Loucy (cell line): ENCODE measurements at regions not wholly inside any gene's neighbourhood (a gene's known extent, or its start where the extent isn't known, plus 50 kb on each side); places are given as distances from the start of the nearest gene placed in this dataset.

ENCODE experiments used
- H2AFZ ChIP-seq: fragments of 200-600 bp; sonication (generic); 2 replicates; pipeline ENCODE4 v1.6.0; 2016; ENCODE audit warnings: antibody characterized with exemption, mild to moderate bottlenecking, low read length, moderate library complexity
- H3F3A ChIP-seq: fragments of 200-600 bp; 2 replicates; pipeline ENCODE4 v1.6.0; 2016; ENCODE audit warnings: antibody characterized with exemption, low read depth, mild to moderate bottlenecking
- H3K27me3 ChIP-seq: fragments of 200-600 bp; sonication (generic); 2 replicates; pipeline ENCODE4 v1.6.1; 2014; ENCODE audit warnings: low read length, mild to moderate bottlenecking; ENCODE audit not compliant: insufficient read depth, poor library complexity, severe bottlenecking
- H3K36me3 ChIP-seq: fragments of 200-600 bp; sonication (generic); 2 replicates; pipeline ENCODE4 v1.6.1; 2016; ENCODE audit warnings: low read length; ENCODE audit not compliant: insufficient read depth
- H3K4me1 ChIP-seq: fragments of 200-600 bp; sonication (generic); 2 replicates; pipeline ENCODE4 v1.5.1; 2014; ENCODE audit warnings: low read length, mild to moderate bottlenecking; ENCODE audit not compliant: insufficient read depth, poor library complexity, severe bottlenecking
- H3K4me2 ChIP-seq: fragments of 200-600 bp; sonication (generic); 2 replicates; pipeline ENCODE4 v1.6.0; 2014; ENCODE audit warnings: antibody characterized with exemption, low read length, low read depth, mild to moderate bottlenecking; ENCODE audit not compliant: poor library complexity, severe bottlenecking
- H3K4me3 ChIP-seq: fragments of 200-600 bp; sonication (generic); 2 replicates; pipeline ENCODE4 v1.5.1; 2014; ENCODE audit warnings: low read length, mild to moderate bottlenecking, mixed read lengths; ENCODE audit not compliant: poor library complexity, severe bottlenecking
- H3K79me2 ChIP-seq: fragments of 200-600 bp; sonication (generic); 2 replicates; pipeline ENCODE4 v1.6.1; 2014; ENCODE audit warnings: low read length; ENCODE audit not compliant: insufficient read depth
- H3K9ac ChIP-seq: fragments of 200-600 bp; sonication (generic); 2 replicates; pipeline ENCODE4 v1.6.0; 2014; ENCODE audit warnings: mild to moderate bottlenecking, low read depth, low read length, moderate library complexity; ENCODE audit not compliant: poor library complexity, severe bottlenecking
- H3K9me2 ChIP-seq: fragments of 200-600 bp; sonication (generic); replicated peaks from 2 replicates; pipeline ENCODE4 v1.6.1; 2016; ENCODE audit warnings: low read depth, low read length, mixed read lengths
- H3K9me3 ChIP-seq: fragments of 200-600 bp; sonication (generic); 2 replicates; pipeline ENCODE4 v1.6.1; 2014; ENCODE audit warnings: mild to moderate bottlenecking, antibody characterized with exemption, low read length, low read depth; ENCODE audit not compliant: insufficient read depth
- H4K20me1 ChIP-seq: fragments of 200-600 bp; sonication (generic); 2 replicates; pipeline ENCODE4 v1.6.0; 2014; ENCODE audit warnings: antibody characterized with exemption, low read length, mild to moderate bottlenecking; ENCODE audit not compliant: insufficient read depth, poor library complexity, severe bottlenecking
- EZH2phosphoT487 ChIP-seq: fragments of 200-600 bp; IDR thresholded peaks from 2 replicates; pipeline ENCODE4 v1.6.1; 2018; ENCODE audit warnings: antibody characterized with exemption, mild to moderate bottlenecking, moderate library complexity, borderline replicate concordance
- TF ChIP-seq, protein P1 (sequence below): fragments of 200-600 bp; sonication (generic); conservative IDR thresholded peaks from 2 replicates; pipeline ENCODE4 v1.5.1; 2014; ENCODE audit warnings: mild to moderate bottlenecking, antibody characterized with exemption, low read length

GRCh38 chr16:5450409-5451104 is 353.0 kb upstream of the EEF2KMT start:
- no peaks in the 10 kb centered on the region for H3K9me2 ChIP-seq
- H3K9ac ChIP-seq: no peak overlapping the region
- no peaks in the 10 kb centered on the region for H3K79me2 ChIP-seq
- no peaks in the 10 kb centered on the region for H3K9me3 ChIP-seq
- no peaks in the 10 kb centered on the region for H3K4me1 ChIP-seq
- no peak overlapping the region for H3K4me2 ChIP-seq
- no peak overlapping the region for H3K4me3 ChIP-seq
- H3K27me3 ChIP-seq: no peaks in the 10 kb centered on the region
- no peaks in the 10 kb centered on the region for H4K20me1 ChIP-seq
- H3K36me3 ChIP-seq: no peaks in the 10 kb centered on the region
- H3F3A ChIP-seq: no peaks in the 10 kb centered on the region
- TF ChIP-seq EZH2phosphoT487: no peak
- TF ChIP-seq, protein P1, sequence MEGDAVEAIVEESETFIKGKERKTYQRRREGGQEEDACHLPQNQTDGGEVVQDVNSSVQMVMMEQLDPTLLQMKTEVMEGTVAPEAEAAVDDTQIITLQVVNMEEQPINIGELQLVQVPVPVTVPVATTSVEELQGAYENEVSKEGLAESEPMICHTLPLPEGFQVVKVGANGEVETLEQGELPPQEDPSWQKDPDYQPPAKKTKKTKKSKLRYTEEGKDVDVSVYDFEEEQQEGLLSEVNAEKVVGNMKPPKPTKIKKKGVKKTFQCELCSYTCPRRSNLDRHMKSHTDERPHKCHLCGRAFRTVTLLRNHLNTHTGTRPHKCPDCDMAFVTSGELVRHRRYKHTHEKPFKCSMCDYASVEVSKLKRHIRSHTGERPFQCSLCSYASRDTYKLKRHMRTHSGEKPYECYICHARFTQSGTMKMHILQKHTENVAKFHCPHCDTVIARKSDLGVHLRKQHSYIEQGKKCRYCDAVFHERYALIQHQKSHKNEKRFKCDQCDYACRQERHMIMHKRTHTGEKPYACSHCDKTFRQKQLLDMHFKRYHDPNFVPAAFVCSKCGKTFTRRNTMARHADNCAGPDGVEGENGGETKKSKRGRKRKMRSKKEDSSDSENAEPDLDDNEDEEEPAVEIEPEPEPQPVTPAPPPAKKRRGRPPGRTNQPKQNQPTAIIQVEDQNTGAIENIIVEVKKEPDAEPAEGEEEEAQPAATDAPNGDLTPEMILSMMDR: no peak
- no peak overlapping the region for H2AFZ ChIP-seq

DNA sequence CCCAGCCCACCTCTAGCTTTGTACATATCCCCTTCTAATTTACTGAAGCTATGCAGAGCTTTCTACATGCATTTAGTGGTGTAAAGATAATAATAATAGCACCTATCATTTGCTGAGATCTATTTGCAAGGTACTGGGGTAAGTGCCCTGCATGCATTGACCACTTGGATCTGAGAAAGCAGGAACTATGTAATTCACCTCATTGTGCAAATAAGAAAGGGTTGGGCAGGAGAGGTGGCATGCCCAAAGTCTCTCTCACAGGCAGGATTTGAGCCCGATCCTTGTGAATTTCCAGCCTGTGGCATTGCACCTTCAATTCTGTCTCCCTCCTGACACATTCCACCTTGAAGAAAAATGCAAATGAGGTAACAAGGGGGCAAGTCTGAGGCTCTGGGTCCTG is 352.3 kb upstream of the EEF2KMT start:
- H3K9me3 ChIP-seq: no peaks in the 10 kb centered on the region
- no peaks in the 10 kb centered on the region for H3K27me3 ChIP-seq
- no peak overlapping the region for H3K4me2 ChIP-seq
- H3F3A ChIP-seq: no peaks in the 10 kb centered on the region
- H4K20me1 ChIP-seq: no peaks in the 10 kb centered on the region
- H3K9ac ChIP-seq: no peak overlapping the region
- H3K4me1 ChIP-seq: no peaks in the 10 kb centered on the region
- no peak for TF ChIP-seq EZH2phosphoT487
- TF ChIP-seq, protein P1: no peak
- no peaks in the 10 kb centered on the region for H3K79me2 ChIP-seq
- H3K4me3 ChIP-seq: no peak overlapping the region
- H3K9me2 ChIP-seq: no peaks in the 10 kb centered on the region
- H3K36me3 ChIP-seq: no peaks in the 10 kb centered on the region
- no peak overlapping the region for H2AFZ ChIP-seq

DNA sequence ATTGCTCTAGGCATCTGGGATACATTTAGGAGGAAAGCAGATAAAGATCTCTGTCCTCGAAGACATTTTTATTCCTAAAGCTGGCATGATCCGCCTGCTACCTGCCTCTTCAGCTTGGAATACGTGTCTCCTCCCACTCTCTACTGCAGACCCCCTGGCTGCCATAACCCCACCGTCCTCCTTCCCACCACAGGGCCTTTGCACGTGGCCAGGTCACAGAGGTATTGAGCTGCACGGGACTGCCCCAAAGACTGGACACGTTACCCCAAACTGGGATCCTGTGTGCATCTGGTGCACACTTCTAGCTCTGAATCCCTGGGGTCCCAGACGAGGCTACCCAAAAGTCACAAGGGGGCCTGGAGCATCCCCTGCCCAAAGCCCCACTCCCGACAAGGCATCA is 351.2 kb upstream of the EEF2KMT start:
- no peak for TF ChIP-seq EZH2phosphoT487
- TF ChIP-seq, protein P1: no peak
- Histone ChIP-seq H3K9me2 (no peaks in the 10 kb centered on the region), H4K20me1 (no peaks in the 10 kb centered on the region), H3K9me3 (no peaks in the 10 kb centered on the region), H3K4me3 (no peak overlapping the region), H3F3A (no peaks in the 10 kb centered on the region), H3K36me3 (no peaks in the 10 kb centered on the region), H3K4me1 (no peaks in the 10 kb centered on the region), H3K79me2 (no peaks in the 10 kb centered on the region), H3K9ac (no peak overlapping the region), H3K27me3 (no peaks in the 10 kb centered on the region), H2AFZ (no peak overlapping the region), H3K4me2 (no peak overlapping the region)
